H1 (cell line): ENCODE measurements at regions not wholly inside any gene's neighbourhood (a gene's known extent, or its start where the extent isn't known, plus 50 kb on each side); places are given as distances from the start of the nearest gene placed in this dataset.

ENCODE experiments used
- CTCF ChIA-PET: fragments of 300-600 bp; sonication (Branson Sonifier 250); formaldehyde crosslinking; loops from one replicate; lab custom pipeline; 2021; ENCODE audit not compliant: partially characterized antibody; lab: Charles Lee
- POLR2A ChIA-PET: fragments of 300-600 bp; sonication (Branson Sonifier 250); formaldehyde crosslinking; loops from one replicate; lab custom pipeline; 2021; ENCODE audit warnings: inconsistent platforms; ENCODE audit not compliant: partially characterized antibody; lab: Charles Lee
- DNase-seq, 2 experiments: peaks; one replicate each; pipeline versions ENCODE4 v3.0.0 to v3.0.0-alpha.2; 2010 to 2022; ENCODE audit warnings: low spot score in 2 of 2, low read depth in 1 of 2, mixed read lengths in 1 of 2
- FAIRE-seq: peaks from 2 replicates; lab custom pipeline; 2011; peaks lifted over from hg19 to GRCh38; lab: Jason Lieb, UNC
- H2AFZ ChIP-seq: 2 replicates; pipeline ENCODE4 v1.8.1; 2012; ENCODE audit warnings: low read length, inconsistent platforms
- H2AK5ac ChIP-seq: 2 replicates; pipeline ENCODE4 v1.6.1; 2013; ENCODE audit warnings: low read depth, low read length
- H2BK120ac ChIP-seq: replicated peaks from 2 replicates; pipeline ENCODE3; 2013; ENCODE audit warnings: low read depth, low read length, inconsistent platforms
- H2BK12ac ChIP-seq: 2 replicates; pipeline ENCODE4 v1.6.1; 2013; ENCODE audit warnings: low read depth, low read length
- H2BK15ac ChIP-seq: 2 replicates; pipeline ENCODE4 v1.6.1; 2013; ENCODE audit warnings: low read length
- H2BK20ac ChIP-seq: 2 replicates; pipeline ENCODE4 v1.6.1; 2013; ENCODE audit warnings: low read length
- H2BK5ac ChIP-seq: 2 replicates; pipeline ENCODE4 v1.6.1; 2013; ENCODE audit warnings: low read depth, low read length
- H3K14ac ChIP-seq: 2 replicates; pipeline ENCODE4 v1.6.1; 2013; ENCODE audit warnings: inconsistent platforms; ENCODE audit not compliant: insufficient read length
- H3K18ac ChIP-seq: 2 replicates; pipeline ENCODE4 v1.6.1; 2013; ENCODE audit warnings: low read length; ENCODE audit errors: extremely low read depth
- H3K23ac ChIP-seq: 2 replicates; pipeline ENCODE4 v1.6.1; 2013; ENCODE audit warnings: inconsistent platforms; ENCODE audit not compliant: insufficient read length
- H3K23me2 ChIP-seq: 2 replicates; pipeline ENCODE4 v1.6.1; 2013; ENCODE audit warnings: low read depth, low read length
- H3K27ac ChIP-seq: 2 replicates; pipeline ENCODE4 v1.6.1; 2011; ENCODE audit warnings: low read depth, low read length, inconsistent platforms
- H3K27me3 ChIP-seq, 4 experiments: replicated peaks in 1 of 4; 1 replicate in 1 of 4; 2 replicates in 3 of 4; pipeline versions ENCODE4 v1.6.1 to v1.8.1; 2011 to 2013; ENCODE audit warnings: low read length in 3 of 4, mild to moderate bottlenecking in 3 of 4, inconsistent platforms in 2 of 4, mixed read lengths in 2 of 4, moderate library complexity in 1 of 4; ENCODE audit not compliant: control insufficient read depth in 3 of 4, insufficient read depth in 3 of 4; ENCODE audit errors: extremely low read depth in 1 of 4
- H3K36me3 ChIP-seq, 4 experiments: 2 replicates each; pipeline versions ENCODE4 v1.6.1 to v1.8.1; 2011 to 2013; ENCODE audit warnings: mild to moderate bottlenecking in 4 of 4, low read length in 3 of 4, moderate library complexity in 2 of 4, control low read depth in 1 of 4, inconsistent platforms in 1 of 4; ENCODE audit not compliant: insufficient read depth in 4 of 4, control insufficient read depth in 2 of 4
- H3K4ac ChIP-seq: replicated peaks from 2 replicates; pipeline ENCODE3; 2013; ENCODE audit warnings: low read length, low read depth, mixed read lengths, inconsistent platforms; ENCODE audit not compliant: insufficient read length
- H3K4me1 ChIP-seq, 4 experiments: replicated peaks in 1 of 4; 1 replicate in 1 of 4; 2 replicates in 3 of 4; pipeline versions ENCODE4 v1.6.1 to v1.8.1; 2011 to 2013; ENCODE audit warnings: low read length in 3 of 4, inconsistent platforms in 2 of 4, mixed read lengths in 1 of 4; ENCODE audit not compliant: insufficient read depth in 4 of 4, control insufficient read depth in 3 of 4
- H3K4me2 ChIP-seq, 2 experiments: 2 replicates each; pipeline versions ENCODE4 v1.6.1 to v1.8.1; 2011 to 2013; ENCODE audit warnings: low read depth in 2 of 2, low read length in 2 of 2, control low read depth in 1 of 2, inconsistent platforms in 1 of 2, mild to moderate bottlenecking in 1 of 2; ENCODE audit not compliant: insufficient read depth in 1 of 2
- H3K4me3 ChIP-seq, 4 experiments: fragments of 200-600, 300-600 bp in 1 of 4; sonication (generic), shearing (Covaris generic), sonication (Bioruptor Twin) in 1 of 4; 2 replicates each; pipeline versions ENCODE4 v1.5.1 to v1.8.1; 2011 to 2016; ENCODE audit warnings: low read length in 4 of 4, low read depth in 3 of 4, control low read depth in 2 of 4, inconsistent platforms in 2 of 4, mild to moderate bottlenecking in 2 of 4, mixed read lengths in 1 of 4, moderate library complexity in 1 of 4; ENCODE audit not compliant: insufficient read depth in 2 of 4; ENCODE audit errors: extremely low read depth in 1 of 4
- H3K56ac ChIP-seq: replicated peaks from 2 replicates; pipeline ENCODE3; 2013; ENCODE audit warnings: low read depth, mild to moderate bottlenecking, mixed read lengths, low read length, inconsistent platforms; ENCODE audit not compliant: insufficient read length
- H3K79me1 ChIP-seq: 2 replicates; pipeline ENCODE4 v1.6.1; 2013; ENCODE audit warnings: low read depth, low read length, control low read depth
- H3K79me2 ChIP-seq, 2 experiments: 2 replicates each; pipeline versions ENCODE4 v1.6.1 to v1.8.1; 2012 to 2013; ENCODE audit warnings: low read length in 2 of 2, mild to moderate bottlenecking in 2 of 2, inconsistent platforms in 1 of 2; ENCODE audit not compliant: insufficient read depth in 2 of 2, control insufficient read depth in 1 of 2
- H3K9ac ChIP-seq, 4 experiments: replicated peaks in 1 of 4; 1 replicate in 1 of 4; 2 replicates in 3 of 4; pipeline versions ENCODE4 v1.6.1 to v1.8.1; 2011 to 2013; ENCODE audit warnings: low read depth in 3 of 4, low read length in 3 of 4, control low read depth in 2 of 4, mild to moderate bottlenecking in 2 of 4, moderate library complexity in 2 of 4, inconsistent platforms in 1 of 4; ENCODE audit errors: extremely low read depth in 1 of 4
- H3K9me3 ChIP-seq, 2 experiments: 2 replicates each; pipeline versions ENCODE4 v1.6.1 to v1.8.1; 2012 to 2013; ENCODE audit warnings: mild to moderate bottlenecking in 2 of 2, moderate library complexity in 2 of 2, control low read depth in 1 of 2, inconsistent platforms in 1 of 2, low read depth in 1 of 2, low read length in 1 of 2, mixed read lengths in 1 of 2; ENCODE audit not compliant: insufficient read depth in 2 of 2
- H4K20me1 ChIP-seq, 2 experiments: replicated peaks in 1 of 2; 2 replicates each; pipeline versions ENCODE3 to v1.8.1; 2011 to 2013; ENCODE audit warnings: inconsistent platforms in 2 of 2, low read length in 2 of 2, mild to moderate bottlenecking in 1 of 2; ENCODE audit not compliant: insufficient read depth in 2 of 2, control insufficient read depth in 1 of 2
- H4K5ac ChIP-seq: 2 replicates; pipeline ENCODE4 v1.6.1; 2013; ENCODE audit warnings: low read length, low read depth, mixed read lengths, inconsistent platforms; ENCODE audit not compliant: insufficient read length
- H4K8ac ChIP-seq: 2 replicates; pipeline ENCODE4 v1.8.0; 2013; ENCODE audit warnings: mild to moderate bottlenecking, moderate library complexity, low read length, inconsistent platforms; ENCODE audit not compliant: insufficient read depth; ENCODE audit errors: extremely low read depth
- H4K91ac ChIP-seq: replicated peaks from 2 replicates; pipeline ENCODE3; 2013; ENCODE audit warnings: low read length, mixed read lengths, inconsistent platforms; ENCODE audit not compliant: insufficient read length
- ATF2 ChIP-seq: IDR thresholded peaks from 2 replicates; pipeline ENCODE4 v1.6.1; 2012; ENCODE audit warnings: low read length, inconsistent platforms
- POLR2A ChIP-seq, 2 experiments: IDR thresholded peaks; 1 replicate in 1 of 2; 2 replicates in 1 of 2; pipeline ENCODE4 v1.6.1; 2011; ENCODE audit warnings: low read depth in 2 of 2, low read length in 2 of 2, mild to moderate bottlenecking in 2 of 2; ENCODE audit errors: control extremely low read depth in 1 of 2

GRCh38 chrX:16022580-16023200 is 100.7 kb upstream of the GRPR start (continued):
- no peak for TF ChIP-seq POLR2A (IDR thresholded peaks at IDR 0.05; ENCODE audit: control extremely low read depth in 1 of 2, low read depth in 2 of 2, low read length in 2 of 2)

GRCh38 chrX:16018291-16018690 is 105.1 kb upstream of the GRPR start:
- Histone ChIP-seq H2BK12ac (no peak overlapping the region), H3K9ac (no peak overlapping the region), H2AFZ (no peak overlapping the region), H2AK5ac (no peak overlapping the region), H3K4me2 (no peak overlapping the region), H3K36me3 (no peaks in the 10 kb centered on the region), H3K4me3 (no peak overlapping the region), H3K4me1 (0 out of 7 replicates have a peak, but pooled peaks cover 0 to 2% (median 0%) of the 10 kb centered on the region in 4 experiments), H4K5ac (no peak overlapping the region), H3K4ac (no peak overlapping the region), H3K9me3 (no peaks in the 10 kb centered on the region), H3K79me2 (no peaks in the 10 kb centered on the region), H4K20me1 (no peaks in the 10 kb centered on the region), H3K18ac (no peak overlapping the region), H2BK5ac (no peak overlapping the region), H3K23ac (no peak overlapping the region), H4K91ac (no peak overlapping the region), H3K14ac (no peak overlapping the region), H2BK120ac (no peak overlapping the region), H3K27ac (no peak overlapping the region), H3K79me1 (no peaks in the 10 kb centered on the region), H4K8ac (no peak overlapping the region), H2BK15ac (no peak overlapping the region), H3K56ac (no peak overlapping the region), H3K27me3 (no peaks in the 10 kb centered on the region), H3K23me2 (no peaks in the 10 kb centered on the region)
- CTCF ChIA-PET: no interaction called here
- no peak for DNase-seq
- TF ChIP-seq ATF2: no peak
- TF ChIP-seq, all 59 proteins: peak for 0
- POLR2A ChIA-PET: interaction anchor here (0.6 kb wide), 1 partner anchor 11 kb away, joined by 3 read pairs; no protein-coding TSS in a partner anchor
- no peak overlapping the region for H2BK20ac ChIP-seq
- FAIRE-seq: no peak
